ENCODE measurements at regions not wholly inside any gene's neighbourhood (a gene's known extent, or its start where the extent isn't known, plus 50 kb on each side); places are given as distances from the start of the nearest gene placed in this dataset.

DNA sequence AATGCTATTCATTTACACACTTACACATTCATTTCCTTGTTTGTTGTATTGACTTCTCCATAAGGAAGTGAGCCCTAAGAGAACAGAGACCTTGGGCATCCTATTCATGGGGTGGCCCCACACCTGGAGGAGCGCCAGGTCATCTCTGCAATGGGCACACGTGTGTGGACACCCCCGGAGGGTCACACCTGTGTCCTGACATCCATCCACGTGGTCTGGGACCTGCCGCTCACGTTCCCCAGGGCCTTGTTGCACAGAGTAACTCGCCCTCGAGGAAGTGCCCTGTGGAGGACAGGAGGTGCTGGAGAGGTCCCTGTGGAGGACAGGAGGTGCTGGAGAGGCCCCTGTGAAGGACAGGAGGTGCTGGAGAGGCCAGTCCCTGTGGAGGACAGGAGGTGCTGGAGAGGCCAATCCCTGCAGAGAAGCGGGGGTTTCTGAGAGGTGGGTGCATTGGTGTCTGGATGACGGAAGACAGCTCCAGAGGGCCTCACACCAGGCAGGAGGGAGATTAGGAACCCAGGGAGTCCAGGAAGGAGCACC, 73.2 kb upstream of the GPC1 start:
- TF ChIP-seq, protein P1, sequence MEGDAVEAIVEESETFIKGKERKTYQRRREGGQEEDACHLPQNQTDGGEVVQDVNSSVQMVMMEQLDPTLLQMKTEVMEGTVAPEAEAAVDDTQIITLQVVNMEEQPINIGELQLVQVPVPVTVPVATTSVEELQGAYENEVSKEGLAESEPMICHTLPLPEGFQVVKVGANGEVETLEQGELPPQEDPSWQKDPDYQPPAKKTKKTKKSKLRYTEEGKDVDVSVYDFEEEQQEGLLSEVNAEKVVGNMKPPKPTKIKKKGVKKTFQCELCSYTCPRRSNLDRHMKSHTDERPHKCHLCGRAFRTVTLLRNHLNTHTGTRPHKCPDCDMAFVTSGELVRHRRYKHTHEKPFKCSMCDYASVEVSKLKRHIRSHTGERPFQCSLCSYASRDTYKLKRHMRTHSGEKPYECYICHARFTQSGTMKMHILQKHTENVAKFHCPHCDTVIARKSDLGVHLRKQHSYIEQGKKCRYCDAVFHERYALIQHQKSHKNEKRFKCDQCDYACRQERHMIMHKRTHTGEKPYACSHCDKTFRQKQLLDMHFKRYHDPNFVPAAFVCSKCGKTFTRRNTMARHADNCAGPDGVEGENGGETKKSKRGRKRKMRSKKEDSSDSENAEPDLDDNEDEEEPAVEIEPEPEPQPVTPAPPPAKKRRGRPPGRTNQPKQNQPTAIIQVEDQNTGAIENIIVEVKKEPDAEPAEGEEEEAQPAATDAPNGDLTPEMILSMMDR (IDR thresholded peaks at IDR 0.05), result no peak
- TF ChIP-seq POLR2A (IDR thresholded peaks at IDR 0.05), result no peak
